Mesendoderm (in vitro differentiated cells): ENCODE measurements at regions not wholly inside any gene's neighbourhood (a gene's known extent, or its start where the extent isn't known, plus 50 kb on each side); places are given as distances from the start of the nearest gene placed in this dataset.

Source experiments
- DNase-seq: peaks from one replicate; pipeline ENCODE4 v3.0.0; 2013
- H2AK5ac ChIP-seq: 2 replicates; pipeline ENCODE4 v1.6.1; 2013; ENCODE audit warnings: low read length, inconsistent platforms
- H2BK120ac ChIP-seq: 2 replicates; pipeline ENCODE4 v1.6.1; 2013; ENCODE audit warnings: low read depth, mild to moderate bottlenecking, low read length, moderate library complexity, mixed read lengths
- H2BK15ac ChIP-seq: replicated peaks from 2 replicates; pipeline ENCODE4 v1.6.1; 2013; ENCODE audit warnings: low read depth, mild to moderate bottlenecking, moderate library complexity
- H2BK5ac ChIP-seq: 2 replicates; pipeline ENCODE4 v1.6.1; 2013; ENCODE audit warnings: low read length, inconsistent platforms
- H3K18ac ChIP-seq: 2 replicates; pipeline ENCODE4 v1.6.1; 2013; ENCODE audit warnings: mild to moderate bottlenecking, low read length, mixed read lengths
- H3K23ac ChIP-seq: one replicate; pipeline ENCODE4 v1.6.1; 2013; ENCODE audit warnings: low read length
- H3K27ac ChIP-seq: 2 replicates; pipeline ENCODE4 v1.5.1; 2013; ENCODE audit warnings: low read depth, mild to moderate bottlenecking, inconsistent platforms, low read length, moderate library complexity
- H3K27me3 ChIP-seq: 2 replicates; pipeline ENCODE4 v1.6.1; 2013; ENCODE audit warnings: low read length, control low read depth, mild to moderate bottlenecking, inconsistent platforms; ENCODE audit not compliant: insufficient read depth, poor library complexity
- H3K36me3 ChIP-seq: 2 replicates; pipeline ENCODE4 v1.6.1; 2013; ENCODE audit warnings: low read length, inconsistent platforms; ENCODE audit not compliant: control insufficient read depth, insufficient read depth
- H3K4ac ChIP-seq: one replicate; pipeline ENCODE4 v1.6.1; 2013; ENCODE audit warnings: low read depth, mild to moderate bottlenecking, low read length, moderate library complexity
- H3K4me1 ChIP-seq: 2 replicates; pipeline ENCODE4 v1.6.1; 2013; ENCODE audit warnings: low read depth, low read length, inconsistent platforms; ENCODE audit not compliant: control insufficient read depth
- H3K4me2 ChIP-seq: 2 replicates; pipeline ENCODE4 v1.6.1; 2013; ENCODE audit warnings: low read length
- H3K4me3 ChIP-seq: 2 replicates; pipeline ENCODE4 v1.5.1; 2013; ENCODE audit warnings: mild to moderate bottlenecking, low read length
- H3K56ac ChIP-seq: one replicate; pipeline ENCODE4 v1.6.1; 2013; ENCODE audit warnings: low read length
- H3K79me1 ChIP-seq: 2 replicates; pipeline ENCODE4 v1.6.1; 2013; ENCODE audit warnings: low read length, inconsistent platforms
- H3K79me2 ChIP-seq: 2 replicates; pipeline ENCODE4 v1.6.1; 2013; ENCODE audit warnings: mild to moderate bottlenecking, low read length; ENCODE audit not compliant: control insufficient read depth, insufficient read depth
- H3K9ac ChIP-seq: 2 replicates; pipeline ENCODE4 v1.6.1; 2013; ENCODE audit warnings: low read length, inconsistent platforms
- H4K5ac ChIP-seq: one replicate; pipeline ENCODE4 v1.6.1; 2013; ENCODE audit warnings: low read length
- H4K8ac ChIP-seq: one replicate; pipeline ENCODE4 v1.6.1; 2013; ENCODE audit warnings: low read depth, mild to moderate bottlenecking, control low read depth, low read length, moderate library complexity
- WGBS: extraction: QIAGEN DNeasy Blood & Tissue Kit; methylation state at CpG from one replicate; pipeline ENCODE4 v1.1.7; 2013; ENCODE audit warnings: low lambda C conversion rate, missing lambda C conversion rate; ENCODE audit not compliant: insufficient coverage; ENCODE audit errors: extremely low coverage; 5-methylcytosine and 5-hydroxymethylcytosine counted together

GRCh38 chr2:53516650-53517049 lies 251.0 kb upstream of the CHAC2 start:
- Histone ChIP-seq H3K4me1 (no peaks in the 10 kb centered on the region), H3K18ac (no peak overlapping the region), H2AK5ac (no peak overlapping the region), H2BK15ac (no peak overlapping the region), H3K4ac (no peak overlapping the region), H3K4me2 (no peak overlapping the region), H3K9ac (no peak overlapping the region), H3K27me3 (no peaks in the 10 kb centered on the region), H2BK5ac (no peak overlapping the region), H4K8ac (no peak overlapping the region), H3K27ac (no peak overlapping the region), H3K23ac (no peak overlapping the region), H4K5ac (no peak overlapping the region), H3K79me2 (no peaks in the 10 kb centered on the region), H3K36me3 (no peaks in the 10 kb centered on the region), H3K79me1 (no peaks in the 10 kb centered on the region), H3K56ac (no peak overlapping the region), H2BK120ac (no peak overlapping the region), H3K4me3 (no peak overlapping the region)
- no CpG with 5 or more reads among the region's 7 CpGs for WGBS
- no peak for DNase-seq

- Histone ChIP-seq H3K4ac (no peak overlapping the region), H2BK5ac (no peak overlapping the region), H4K8ac (no peak overlapping the region), H3K27ac (no peak overlapping the region), H4K5ac (no peak overlapping the region), H3K4me1 (no peaks in the 10 kb centered on the region), H2BK15ac (no peak overlapping the region), H2AK5ac (no peak overlapping the region), H2BK120ac (no peak overlapping the region), H3K4me2 (no peak overlapping the region), H3K36me3 (no peaks in the 10 kb centered on the region), H3K4me3 (no peak overlapping the region), H3K79me1 (no peaks in the 10 kb centered on the region), H3K56ac (no peak overlapping the region), H3K23ac (no peak overlapping the region), H3K18ac (no peak overlapping the region), H3K27me3 (no peaks in the 10 kb centered on the region), H3K79me2 (no peaks in the 10 kb centered on the region), H3K9ac (no peak overlapping the region)
- peak; percentile 61 for DNase-seq
- whole genome bisulfite sequencing: no CpG with 5 or more reads among the region's 6 CpGs
These were observed 251.9 kb upstream of the CHAC2 start for GRCh38 chr2:53515435-53516332.

GRCh38 chr2:53513167-53513666 lies 254.4 kb upstream of the CHAC2 start:
- no peaks in the 10 kb centered on the region for H3K4me1 ChIP-seq
- H3K56ac ChIP-seq: no peak overlapping the region
- no peaks in the 10 kb centered on the region for H3K36me3 ChIP-seq
- WGBS: no CpG with 5 or more reads among the region's 4 CpGs
- H3K79me2 ChIP-seq: no peaks in the 10 kb centered on the region
- no peak overlapping the region for H2AK5ac ChIP-seq
- no peak overlapping the region for H3K27ac ChIP-seq
- H3K4me3 ChIP-seq: no peak overlapping the region
- no peak overlapping the region for H3K9ac ChIP-seq
- no peak overlapping the region for H3K23ac ChIP-seq
- no peak overlapping the region for H3K4ac ChIP-seq
- no peak for DNase-seq
- H3K4me2 ChIP-seq: no peak overlapping the region
- H3K27me3 ChIP-seq: no peaks in the 10 kb centered on the region
- H3K18ac ChIP-seq: no peak overlapping the region
- no peak overlapping the region for H2BK120ac ChIP-seq
- no peak overlapping the region for H4K5ac ChIP-seq
- no peak overlapping the region for H4K8ac ChIP-seq
- no peak overlapping the region for H2BK5ac ChIP-seq
- no peaks in the 10 kb centered on the region for H3K79me1 ChIP-seq
- H2BK15ac ChIP-seq: no peak overlapping the region

- no peak overlapping the region for H3K56ac ChIP-seq
- no peaks in the 10 kb centered on the region for H3K4me1 ChIP-seq
- no peak overlapping the region for H4K5ac ChIP-seq
- H3K36me3 ChIP-seq: no peaks in the 10 kb centered on the region
- WGBS: no CpG with 5 or more reads among the region's 4 CpGs
- H3K4me2 ChIP-seq: no peak overlapping the region
- no peak overlapping the region for H2BK15ac ChIP-seq
- H2BK120ac ChIP-seq: no peak overlapping the region
- no peaks in the 10 kb centered on the region for H3K79me2 ChIP-seq
- no peak overlapping the region for H3K9ac ChIP-seq
- H2BK5ac ChIP-seq: no peak overlapping the region
- H2AK5ac ChIP-seq: no peak overlapping the region
- H4K8ac ChIP-seq: no peak overlapping the region
- H3K79me1 ChIP-seq: no peaks in the 10 kb centered on the region
- H3K27me3 ChIP-seq: no peaks in the 10 kb centered on the region
- no peak overlapping the region for H3K4ac ChIP-seq
- DNase-seq: no peak
- no peak overlapping the region for H3K4me3 ChIP-seq
- no peak overlapping the region for H3K23ac ChIP-seq
- H3K27ac ChIP-seq: no peak overlapping the region
- no peak overlapping the region for H3K18ac ChIP-seq
These were observed 255.4 kb upstream of the CHAC2 start for GRCh38 chr2:53512071-53512826.

- H3K36me3 ChIP-seq: no peaks in the 10 kb centered on the region
- no peak overlapping the region for H2BK120ac ChIP-seq
- no peak overlapping the region for H3K4me3 ChIP-seq
- no peak overlapping the region for H3K4me2 ChIP-seq
- no peak overlapping the region for H3K18ac ChIP-seq
- WGBS: no CpG with 5 or more reads among the region's 4 CpGs
- no peak overlapping the region for H2BK5ac ChIP-seq
- peak; percentile 30 for DNase-seq
- no peaks in the 10 kb centered on the region for H3K79me2 ChIP-seq
- H3K27me3 ChIP-seq: no peaks in the 10 kb centered on the region
- no peak overlapping the region for H3K23ac ChIP-seq
- H4K8ac ChIP-seq: no peak overlapping the region
- H3K4ac ChIP-seq: no peak overlapping the region
- no peak overlapping the region for H4K5ac ChIP-seq
- H3K56ac ChIP-seq: no peak overlapping the region
- H2AK5ac ChIP-seq: no peak overlapping the region
- no peaks in the 10 kb centered on the region for H3K4me1 ChIP-seq
- no peak overlapping the region for H3K9ac ChIP-seq
- no peak overlapping the region for H3K27ac ChIP-seq
- no peak overlapping the region for H2BK15ac ChIP-seq
- no peaks in the 10 kb centered on the region for H3K79me1 ChIP-seq
These were observed 256.1 kb upstream of the CHAC2 start for GRCh38 chr2:53511549-53511948.
